NCI-H2227 treated with DMSO at 0.1 percent for 48 hours (cell line): ENCODE measurements at regions not wholly inside any gene's neighbourhood (a gene's known extent, or its start where the extent isn't known, plus 50 kb on each side); places are given as distances from the start of the nearest gene placed in this dataset.

Experiments
- DNase-seq: peaks from one replicate; lab custom pipeline; 2025; lab: John Stamatoyannopoulos, UW

- no peak for DNase-seq
Observed at GRCh38 chr15:61681676-61682075, 378.6 kb downstream of the VPS13C start.

- no peak for DNase-seq
Observed at GRCh38 chr15:61681038-61681418, 379.2 kb downstream of the VPS13C start.

GRCh38 chr15:61680260-61681037 is 379.8 kb downstream of the VPS13C start:
- peak; percentile 20 for DNase-seq

GRCh38 chr15:61671736-61672135 is 388.5 kb downstream of the VPS13C start:
- DNase-seq, result no peak

GRCh38 chr15:61668444-61668843 is 391.8 kb downstream of the VPS13C start:
- DNase-seq, result no peak

- no peak for DNase-seq
Observed at GRCh38 chr15:61661791-61662190, 398.5 kb downstream of the VPS13C start.

- DNase-seq, result no peak
Observed at GRCh38 chr15:61660579-61660978, 399.7 kb downstream of the VPS13C start.

- DNase-seq, result no peak
Observed at GRCh38 chr15:61659566-61660190, 400.6 kb downstream of the VPS13C start.

GRCh38 chr15:61657461-61657860 is 402.8 kb downstream of the VPS13C start:
- no peak for DNase-seq

GRCh38 chr15:61656391-61656790 is 403.9 kb downstream of the VPS13C start:
- DNase-seq, result no peak

- DNase-seq, result no peak
Observed at GRCh38 chr15:61655881-61656280, 404.4 kb downstream of the VPS13C start.

GRCh38 chr15:61654918-61655317 is 405.3 kb downstream of the VPS13C start:
- no peak for DNase-seq

- DNase-seq, result no peak
Observed at GRCh38 chr15:61654002-61654740, 406.1 kb downstream of the VPS13C start.

- DNase-seq, result no peak
Observed at GRCh38 chr15:61653110-61653509, 407.1 kb downstream of the VPS13C start.

- DNase-seq, result no peak
Observed at GRCh38 chr15:61651267-61651666, 409.0 kb downstream of the VPS13C start.

GRCh38 chr15:61649046-61649445 is 411.2 kb downstream of the VPS13C start:
- DNase-seq, result no peak

GRCh38 chr15:61644550-61644949 is 415.4 kb upstream of the RORA start:
- no peak for DNase-seq

- DNase-seq, result no peak
Observed at GRCh38 chr15:61641645-61642044, 412.5 kb upstream of the RORA start.

- DNase-seq, result no peak
Observed at GRCh38 chr15:61640756-61641155, 411.7 kb upstream of the RORA start.

- DNase-seq, result peak; percentile 15
Observed at GRCh38 chr15:61639491-61639890, 410.4 kb upstream of the RORA start.

GRCh38 chr15:61634837-61635236 is 405.7 kb upstream of the RORA start:
- no peak for DNase-seq

GRCh38 chr15:61633951-61634350 is 404.8 kb upstream of the RORA start:
- no peak for DNase-seq

- DNase-seq, result no peak
Observed at GRCh38 chr15:61629269-61629668, 400.2 kb upstream of the RORA start.
